Nephron (organoid): ENCODE measurements at regions not wholly inside any gene's neighbourhood (a gene's known extent, or its start where the extent isn't known, plus 50 kb on each side); places are given as distances from the start of the nearest gene placed in this dataset.

ENCODE experiments used
- H3K27ac Mint-ChIP-seq, 3 experiments: 2 replicates each; pipeline ENCODE4 v1.8.0; 2020; ENCODE audit warnings: mixed read lengths in 3 of 3, mild to moderate bottlenecking in 2 of 3, moderate library complexity in 1 of 3
- H3K27me3 Mint-ChIP-seq: 2 replicates; pipeline ENCODE4 v1.8.0; 2021; ENCODE audit warnings: low read depth, mild to moderate bottlenecking, moderate library complexity, mixed read lengths
- H3K36me3 Mint-ChIP-seq: 2 replicates; pipeline ENCODE4 v1.8.0; 2020; ENCODE audit warnings: low read depth, mixed read lengths
- H3K4me1 Mint-ChIP-seq: 2 replicates; pipeline ENCODE4 v1.8.0; 2020; ENCODE audit warnings: mixed read lengths
- H3K4me3 Mint-ChIP-seq, 3 experiments: 2 replicates each; pipeline ENCODE4 v1.8.0; 2020; ENCODE audit warnings: mild to moderate bottlenecking in 3 of 3, mixed read lengths in 3 of 3, moderate library complexity in 2 of 3
- H3K9me3 Mint-ChIP-seq: 2 replicates; pipeline ENCODE4 v1.8.0; 2020; ENCODE audit warnings: mixed read lengths
- TF ChIP-seq, protein P1 (sequence below), 3 experiments: fragments of 200-600 bp; sonication (generic); IDR thresholded peaks; one replicate each; pipeline ENCODE4 v1.5.0; 2021; ENCODE audit warnings: antibody characterized with exemption in 3 of 3; ENCODE audit not compliant: unreplicated experiment in 3 of 3

DNA sequence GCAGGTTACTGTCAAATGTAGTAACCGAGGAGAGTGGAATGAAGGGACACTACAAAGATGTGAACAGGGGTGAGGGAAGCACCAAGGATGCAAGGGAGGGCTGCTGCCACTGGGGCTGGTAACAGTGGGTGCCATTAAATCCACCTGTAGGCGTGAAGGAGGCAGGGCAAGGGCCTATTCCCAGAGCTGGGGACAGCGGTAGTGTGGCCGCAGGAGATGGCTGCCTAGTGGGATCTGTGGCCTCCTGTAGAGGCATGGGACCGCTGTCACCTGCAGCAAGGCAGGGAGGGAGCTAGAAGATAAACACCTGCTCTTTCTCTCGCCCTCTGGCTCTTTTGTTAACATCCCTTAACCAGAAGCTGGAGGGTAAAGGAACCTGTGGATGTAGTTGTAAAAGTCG is 80.5 kb upstream of the CNIH3 start:
- H3K4me1 Mint-ChIP-seq: no peaks in the 10 kb centered on the region
- no peak overlapping the region for H3K27ac Mint-ChIP-seq
- no peaks in the 10 kb centered on the region for H3K9me3 Mint-ChIP-seq
- no peaks in the 10 kb centered on the region for H3K36me3 Mint-ChIP-seq
- H3K27me3 Mint-ChIP-seq: peaks cover 8% of the 10 kb centered on the region
- TF ChIP-seq, protein P1, sequence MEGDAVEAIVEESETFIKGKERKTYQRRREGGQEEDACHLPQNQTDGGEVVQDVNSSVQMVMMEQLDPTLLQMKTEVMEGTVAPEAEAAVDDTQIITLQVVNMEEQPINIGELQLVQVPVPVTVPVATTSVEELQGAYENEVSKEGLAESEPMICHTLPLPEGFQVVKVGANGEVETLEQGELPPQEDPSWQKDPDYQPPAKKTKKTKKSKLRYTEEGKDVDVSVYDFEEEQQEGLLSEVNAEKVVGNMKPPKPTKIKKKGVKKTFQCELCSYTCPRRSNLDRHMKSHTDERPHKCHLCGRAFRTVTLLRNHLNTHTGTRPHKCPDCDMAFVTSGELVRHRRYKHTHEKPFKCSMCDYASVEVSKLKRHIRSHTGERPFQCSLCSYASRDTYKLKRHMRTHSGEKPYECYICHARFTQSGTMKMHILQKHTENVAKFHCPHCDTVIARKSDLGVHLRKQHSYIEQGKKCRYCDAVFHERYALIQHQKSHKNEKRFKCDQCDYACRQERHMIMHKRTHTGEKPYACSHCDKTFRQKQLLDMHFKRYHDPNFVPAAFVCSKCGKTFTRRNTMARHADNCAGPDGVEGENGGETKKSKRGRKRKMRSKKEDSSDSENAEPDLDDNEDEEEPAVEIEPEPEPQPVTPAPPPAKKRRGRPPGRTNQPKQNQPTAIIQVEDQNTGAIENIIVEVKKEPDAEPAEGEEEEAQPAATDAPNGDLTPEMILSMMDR (IDR thresholded peaks at IDR 0.05; ENCODE audit: unreplicated experiment in 3 of 3): no peak
- no peak overlapping the region for H3K4me3 Mint-ChIP-seq

DNA sequence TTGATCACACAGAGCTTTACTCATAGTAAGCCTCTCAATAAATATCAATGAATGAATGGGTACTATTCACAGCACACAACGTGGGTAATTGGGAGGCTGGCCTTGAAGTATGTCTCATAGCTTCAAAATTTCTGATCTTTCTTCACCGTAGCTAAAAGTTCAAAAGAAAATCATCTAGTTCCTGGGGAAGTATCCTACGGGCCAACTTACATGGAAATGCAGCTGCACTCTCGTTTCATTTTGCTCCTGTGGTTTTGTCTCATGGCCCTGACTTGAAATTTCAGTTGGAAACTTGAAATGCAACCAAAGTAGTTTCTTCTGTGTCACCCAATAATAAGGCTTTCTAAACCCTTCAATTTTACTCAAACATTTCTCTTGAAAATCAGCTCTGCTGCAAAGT is 76.1 kb upstream of the CNIH3 start:
- H3K36me3 Mint-ChIP-seq: no peaks in the 10 kb centered on the region
- TF ChIP-seq, protein P1 (IDR thresholded peaks at IDR 0.05; ENCODE audit: unreplicated experiment in 3 of 3): no peak
- peaks cover 4% of the 10 kb centered on the region for H3K27me3 Mint-ChIP-seq
- peaks cover 28% of the 10 kb centered on the region for H3K4me1 Mint-ChIP-seq
- H3K4me3 Mint-ChIP-seq: no peak overlapping the region
- H3K9me3 Mint-ChIP-seq: no peaks in the 10 kb centered on the region
- no peak overlapping the region for H3K27ac Mint-ChIP-seq

DNA sequence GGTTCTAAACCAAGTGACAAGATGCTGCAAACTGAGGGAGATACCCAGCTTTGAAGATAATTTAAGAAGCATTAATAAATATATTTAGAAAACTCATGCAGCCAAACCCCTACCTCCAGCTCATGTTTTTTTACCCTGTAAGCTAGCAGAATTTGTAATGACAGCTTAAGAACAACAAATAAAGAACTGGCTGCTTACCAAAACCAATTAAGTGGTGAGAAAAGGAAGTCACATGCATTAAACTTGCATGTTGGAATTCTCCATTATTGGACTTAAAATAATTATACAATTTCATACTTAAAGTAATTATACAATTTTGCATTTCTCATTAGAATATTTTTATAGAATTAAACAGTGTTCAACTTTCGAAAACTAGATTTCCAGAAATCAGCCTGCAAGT is 75.6 kb upstream of the CNIH3 start:
- H3K4me1 Mint-ChIP-seq: peaks cover 30% of the 10 kb centered on the region
- no peaks in the 10 kb centered on the region for H3K27me3 Mint-ChIP-seq
- H3K36me3 Mint-ChIP-seq: no peaks in the 10 kb centered on the region
- H3K9me3 Mint-ChIP-seq: no peaks in the 10 kb centered on the region
- no peak overlapping the region for H3K27ac Mint-ChIP-seq
- H3K4me3 Mint-ChIP-seq: no peak overlapping the region
- TF ChIP-seq, protein P1 (IDR thresholded peaks at IDR 0.05; ENCODE audit: unreplicated experiment in 3 of 3): no peak

DNA sequence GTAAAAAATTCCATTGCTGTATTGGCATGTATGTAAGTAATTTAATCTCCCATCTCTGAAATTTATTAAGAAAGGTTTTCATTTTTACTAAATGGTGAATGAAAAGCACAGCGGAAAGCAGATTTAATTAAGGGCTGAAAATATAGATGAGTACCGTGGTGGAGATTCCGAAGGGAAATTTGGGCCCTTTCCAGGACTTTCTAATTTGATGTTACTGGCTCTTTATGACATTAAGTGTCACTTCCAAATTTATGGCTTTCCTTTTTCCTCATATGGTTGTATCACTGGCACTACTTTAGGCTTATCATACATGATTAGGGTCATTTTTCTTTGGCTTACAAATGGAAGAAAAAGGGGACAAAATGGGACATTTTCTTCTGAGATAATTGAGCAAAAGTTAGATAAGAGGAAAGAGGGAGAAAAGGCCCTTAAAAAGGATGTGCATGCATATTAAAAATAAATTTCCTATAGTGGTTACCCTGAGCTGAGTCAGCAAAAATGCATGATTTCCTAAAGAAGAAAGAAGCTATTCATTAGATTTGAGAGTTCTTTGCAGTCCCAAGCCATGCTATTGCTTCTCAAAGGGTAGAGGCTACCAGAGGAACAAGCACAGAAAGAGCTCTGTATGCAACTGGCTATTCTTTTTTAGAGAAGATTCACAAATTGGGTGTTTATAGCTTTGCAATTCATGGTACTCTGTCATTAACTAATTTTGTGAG is 74.9 kb upstream of the CNIH3 start:
- Mint-ChIP-seq H3K4me3 (no peak overlapping the region), H3K27me3 (no peaks in the 10 kb centered on the region), H3K4me1 (peaks cover 30% of the 10 kb centered on the region), H3K9me3 (no peaks in the 10 kb centered on the region), H3K36me3 (no peaks in the 10 kb centered on the region), H3K27ac (no peak overlapping the region)
- TF ChIP-seq, protein P1 (IDR thresholded peaks at IDR 0.05; ENCODE audit: unreplicated experiment in 3 of 3): no peak

DNA sequence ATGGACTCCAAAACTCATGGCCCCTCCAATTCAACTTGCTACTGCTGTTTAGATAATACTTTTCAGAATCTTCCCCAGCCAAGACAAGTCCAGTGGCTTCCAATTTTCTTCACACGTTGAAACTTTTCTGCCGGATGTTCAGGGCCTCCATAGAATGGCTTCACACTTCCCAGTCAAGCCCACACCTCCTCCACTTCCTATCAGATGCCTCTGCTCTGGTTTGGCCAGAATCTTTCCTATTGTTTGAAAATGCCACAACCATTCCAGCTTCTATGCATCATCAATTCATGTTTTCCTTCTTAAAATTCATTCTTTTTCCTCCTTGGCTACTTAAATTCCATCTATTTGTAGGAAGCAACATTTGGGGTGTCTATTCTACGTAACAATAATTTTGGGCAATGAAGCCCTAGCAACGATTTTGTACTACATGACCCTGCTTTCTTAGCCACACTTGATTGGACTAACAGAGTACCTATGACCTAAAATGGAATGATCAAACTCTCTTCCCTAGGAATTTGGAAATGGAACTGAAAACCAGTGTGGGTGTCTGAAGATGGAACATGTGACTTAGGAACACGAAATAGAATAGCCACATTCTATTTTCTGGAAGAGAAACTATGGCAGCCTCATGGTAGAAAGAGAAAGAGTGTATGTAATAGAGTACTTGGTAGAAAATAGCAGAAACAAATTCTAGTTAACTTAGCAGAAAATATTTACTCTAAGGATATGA is 74.1 kb upstream of the CNIH3 start:
- Mint-ChIP-seq H3K4me1 (peaks cover 30% of the 10 kb centered on the region), H3K36me3 (no peaks in the 10 kb centered on the region), H3K4me3 (no peak overlapping the region), H3K27ac (no peak overlapping the region), H3K27me3 (no peaks in the 10 kb centered on the region), H3K9me3 (no peaks in the 10 kb centered on the region)
- TF ChIP-seq, protein P1 (IDR thresholded peaks at IDR 0.05; ENCODE audit: unreplicated experiment in 3 of 3): no peak
